ENCODE measurements at regions not wholly inside any gene's neighbourhood (a gene's known extent, or its start where the extent isn't known, plus 50 kb on each side); places are given as distances from the start of the nearest gene placed in this dataset.

- H3K4me3 ChIP-seq (ENCODE audit: low read depth, low read length): no peak overlapping the region
- no peak for TF ChIP-seq CTCF (IDR thresholded peaks at IDR 0.05; ENCODE audit: low read depth, low read length)
Measured at GRCh38 chr2:9681427-9681817, 50.6 kb upstream of the YWHAQ start.

DNA sequence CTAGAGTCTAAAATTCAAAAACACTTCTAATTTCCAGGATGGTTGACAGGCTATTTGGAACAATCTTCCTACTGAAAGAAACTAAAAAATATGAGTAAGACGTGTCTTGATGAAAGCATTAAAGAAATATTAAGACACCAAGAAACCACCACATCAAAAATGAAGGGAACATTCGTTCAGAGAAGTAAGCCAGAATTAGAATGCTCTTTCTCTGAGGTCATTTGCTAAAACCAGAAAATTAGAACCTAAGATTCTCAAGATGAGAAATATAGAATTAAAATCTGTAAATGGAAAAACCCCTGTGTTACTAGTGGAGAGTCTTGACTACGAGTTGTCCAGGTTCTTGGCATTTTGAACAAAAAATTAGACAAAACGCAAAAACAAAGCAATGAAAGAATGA is 54.8 kb upstream of the YWHAQ start:
- H3K4me3 ChIP-seq (ENCODE audit: low read depth, low read length): no peak overlapping the region
- TF ChIP-seq CTCF (IDR thresholded peaks at IDR 0.05; ENCODE audit: low read depth, low read length): no peak

DNA sequence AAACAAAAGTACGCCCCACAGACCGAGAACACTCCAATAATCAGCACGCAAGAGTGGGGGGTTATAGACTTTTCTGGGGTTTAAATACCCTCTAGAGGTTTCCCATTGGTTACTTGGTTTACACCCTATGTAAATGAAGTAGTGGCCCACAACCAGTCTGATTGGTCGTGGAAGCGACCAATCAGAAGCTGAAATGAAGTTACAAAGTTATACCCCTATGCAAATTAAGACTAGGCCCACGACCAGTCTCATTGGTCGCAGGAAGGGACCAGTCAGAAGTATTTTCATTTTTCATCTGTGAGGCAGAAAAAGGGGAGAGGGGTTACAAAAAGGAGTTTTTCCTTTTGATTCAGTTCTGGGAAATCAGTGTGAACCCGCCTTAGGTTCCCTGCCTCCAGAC is 55.3 kb upstream of the YWHAQ start:
- TF ChIP-seq CTCF (IDR thresholded peaks at IDR 0.05; ENCODE audit: low read depth, low read length): no peak
- H3K4me3 ChIP-seq (ENCODE audit: low read depth, low read length): no peak overlapping the region

- H3K4me3 ChIP-seq (ENCODE audit: low read depth, low read length): no peak overlapping the region
- TF ChIP-seq CTCF (IDR thresholded peaks at IDR 0.05; ENCODE audit: low read depth, low read length): no peak
Measured at GRCh38 chr2:9690252-9690651, 59.5 kb upstream of the YWHAQ start.

- TF ChIP-seq CTCF (IDR thresholded peaks at IDR 0.05; ENCODE audit: low read depth, low read length): no peak
- H3K4me3 ChIP-seq (ENCODE audit: low read depth, low read length): no peak overlapping the region
Measured at GRCh38 chr2:9690716-9691498, 60.1 kb upstream of the YWHAQ start.

DNA sequence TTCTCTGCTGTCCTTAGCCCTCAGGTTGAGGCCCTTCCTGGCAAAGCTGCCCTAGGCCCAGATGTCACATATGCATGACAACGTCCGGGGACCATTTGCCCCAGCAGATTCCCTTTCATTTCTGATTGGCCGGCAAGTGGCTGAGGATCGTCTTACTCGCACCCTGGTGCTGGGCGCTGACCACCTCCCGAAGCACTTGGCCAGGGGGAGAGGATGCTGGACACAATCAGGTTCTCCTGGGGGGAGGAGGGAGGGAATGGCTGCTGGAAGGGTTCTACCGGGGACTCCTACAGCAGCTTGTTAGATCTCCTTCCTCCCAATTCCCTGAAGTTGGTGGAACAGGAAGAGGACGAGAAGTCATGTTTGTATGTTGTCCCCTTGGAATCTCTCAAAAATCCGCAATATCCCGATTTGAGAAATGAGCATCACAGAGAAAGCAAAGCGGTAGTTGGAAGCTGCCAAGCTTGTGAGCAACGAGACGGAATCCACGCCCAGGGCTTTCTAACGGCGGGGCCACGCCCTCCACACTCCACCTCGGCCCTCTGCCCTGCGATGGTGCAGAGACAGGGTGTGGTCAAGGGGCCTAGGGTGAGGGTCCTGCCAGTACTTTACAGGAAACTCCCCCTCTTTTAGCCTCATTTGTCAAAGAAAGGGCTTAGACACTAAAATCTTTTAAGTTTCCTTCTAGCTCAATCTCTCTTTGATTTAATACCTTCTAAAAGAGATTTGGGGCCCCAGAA is 61.8 kb upstream of the YWHAQ start:
- no peak for TF ChIP-seq CTCF (IDR thresholded peaks at IDR 0.05; ENCODE audit: low read depth, low read length)
- no peak overlapping the region for H3K4me3 ChIP-seq (ENCODE audit: low read depth, low read length)

DNA sequence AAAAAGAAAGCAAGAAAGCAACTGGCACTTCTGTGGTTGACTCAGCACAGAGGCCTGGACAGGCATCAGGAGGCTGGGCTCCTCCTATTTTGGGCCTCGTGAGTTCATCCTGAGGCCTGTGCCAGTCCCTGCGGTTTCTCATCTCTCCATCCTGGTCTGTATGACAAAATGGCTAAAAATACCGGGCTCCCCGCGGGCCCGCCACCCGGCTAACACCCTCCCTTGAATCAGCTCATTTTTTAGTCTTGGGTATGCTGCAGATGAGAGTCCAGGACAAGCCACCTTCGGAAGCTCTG is 62.3 kb upstream of the YWHAQ start:
- H3K4me3 ChIP-seq (ENCODE audit: low read depth, low read length): no peak overlapping the region
- no peak for TF ChIP-seq CTCF (IDR thresholded peaks at IDR 0.05; ENCODE audit: low read depth, low read length)

Data from WI38 (cell line).